ENCODE measurements at regions not wholly inside any gene's neighbourhood (a gene's known extent, or its start where the extent isn't known, plus 50 kb on each side); places are given as distances from the start of the nearest gene placed in this dataset.
"Not testable (repeated sequence)": the region's sequence is repeated elsewhere in the genome, so short reads cannot be mapped to it uniquely, and the experiment has no call there.

GRCh38 chr10:3654980-3655379 is 130.0 kb downstream of the KLF6 start:
- no peak overlapping the region for H3K4me3 ChIP-seq (replicated peaks; ENCODE audit: low read depth, low read length)
- DNase-seq (ENCODE audit: low read depth), result no peak
- no peak for TF ChIP-seq CTCF (IDR thresholded peaks at IDR 0.05; ENCODE audit: low read length, missing control alignments)

GRCh38 chr10:3654496-3654895 is 130.5 kb downstream of the KLF6 start:
- no peak overlapping the region for H3K4me3 ChIP-seq (replicated peaks; ENCODE audit: low read depth, low read length)
- peak; percentile 23 for DNase-seq (ENCODE audit: low read depth)
- TF ChIP-seq CTCF (IDR thresholded peaks at IDR 0.05; ENCODE audit: low read length, missing control alignments), result no peak

- peak overlapping the region; percentile 32 for H3K4me3 ChIP-seq (replicated peaks; ENCODE audit: low read depth, low read length)
- DNase-seq (ENCODE audit: low read depth), result not testable (repeated sequence)
Measured at GRCh38 chr10:3653303-3653702, 131.7 kb downstream of the KLF6 start.

GRCh38 chr10:3652886-3653285 is 132.1 kb downstream of the KLF6 start:
- peak overlapping the region; percentile 32 for H3K4me3 ChIP-seq (replicated peaks; ENCODE audit: low read depth, low read length)
- TF ChIP-seq CTCF (IDR thresholded peaks at IDR 0.05; ENCODE audit: low read length, missing control alignments), result no peak
- peak; percentile 31 for DNase-seq (ENCODE audit: low read depth)

GRCh38 chr10:3651969-3652653 is 132.9 kb downstream of the KLF6 start:
- no peak for TF ChIP-seq CTCF (IDR thresholded peaks at IDR 0.05; ENCODE audit: low read length, missing control alignments)
- H3K4me3 ChIP-seq (replicated peaks; ENCODE audit: low read depth, low read length), result no peak overlapping the region
- DNase-seq (ENCODE audit: low read depth), result no peak

- TF ChIP-seq CTCF (IDR thresholded peaks at IDR 0.05; ENCODE audit: low read length, missing control alignments), result no peak
- DNase-seq (ENCODE audit: low read depth), result no peak
- no peak overlapping the region for H3K4me3 ChIP-seq (replicated peaks; ENCODE audit: low read depth, low read length)
Measured at GRCh38 chr10:3648576-3648975, 136.4 kb downstream of the KLF6 start.

GRCh38 chr10:3648170-3648569 is 136.8 kb downstream of the KLF6 start:
- TF ChIP-seq CTCF (IDR thresholded peaks at IDR 0.05; ENCODE audit: low read length, missing control alignments), result no peak
- DNase-seq (ENCODE audit: low read depth), result no peak

More at GRCh38 chr10:3648170-3648569, 136.8 kb downstream of the KLF6 start:
- H3K4me3 ChIP-seq (replicated peaks; ENCODE audit: low read depth, low read length), result no peak overlapping the region
